ENCODE measurements at regions not wholly inside any gene's neighbourhood (a gene's known extent, or its start where the extent isn't known, plus 50 kb on each side); places are given as distances from the start of the nearest gene placed in this dataset.

GRCh38 chr20:39259808-39260207, 297.7 kb downstream of the DHX35 start (continued):
- TF ChIP-seq ZNF138 (CRISPR knock-in tag; conservative IDR thresholded peaks at IDR 0.05) (no peak), EMX1 (CRISPR knock-in tag; IDR thresholded peaks at IDR 0.05) (no peak), ZNF512 (CRISPR knock-in tag; IDR thresholded peaks at IDR 0.05; ENCODE audit: borderline replicate concordance) (no peak)

GRCh38 chr20:39259010-39259803, 297.1 kb downstream of the DHX35 start:
- no peak for DNase-seq (ENCODE audit: low spot score)
- Mint-ChIP-seq H3K36me3 (no peaks in the 10 kb centered on the region), H3K27ac (no peak overlapping the region), H3K4me3 (no peak overlapping the region), H3K27me3 (ENCODE audit: low read depth) (no peaks in the 10 kb centered on the region; the same call in 1 of the 2 replicates), H3K9me3 (no peaks in the 10 kb centered on the region), H3K4me1 (no peaks in the 10 kb centered on the region)
- TF ChIP-seq EMX1 (CRISPR knock-in tag; IDR thresholded peaks at IDR 0.05): no peak
- no peak for TF ChIP-seq FOXP4 (CRISPR knock-in tag; IDR thresholded peaks at IDR 0.05)
- TF ChIP-seq ZSCAN18 (CRISPR knock-in tag; IDR thresholded peaks at IDR 0.05): no peak
- no peak for TF ChIP-seq NR2C2 (CRISPR knock-in tag; IDR thresholded peaks at IDR 0.05)
- TF ChIP-seq ELF4 (CRISPR knock-in tag; IDR thresholded peaks at IDR 0.05; ENCODE audit: low read depth): no peak
- TF ChIP-seq ZNF263 (CRISPR knock-in tag; IDR thresholded peaks at IDR 0.05; ENCODE audit: low read depth): no peak
- no peak for TF ChIP-seq TP53 (CRISPR knock-in tag; IDR thresholded peaks at IDR 0.05)
- no peak for TF ChIP-seq ATF1 (CRISPR knock-in tag; IDR thresholded peaks at IDR 0.05)
- TF ChIP-seq ZNF396 (CRISPR knock-in tag; IDR thresholded peaks at IDR 0.05; ENCODE audit: borderline replicate concordance): no peak
- TF ChIP-seq RORB (CRISPR knock-in tag; IDR thresholded peaks at IDR 0.05): no peak
- no peak for TF ChIP-seq MYBL2 (CRISPR knock-in tag; IDR thresholded peaks at IDR 0.05)
- no peak for TF ChIP-seq SMAD3 (CRISPR knock-in tag; IDR thresholded peaks at IDR 0.05; ENCODE audit: borderline replicate concordance)
- no peak for ATAC-seq
- POLR2A ChIA-PET: interaction anchor here (0.5 kb wide), 1 partner anchor 631 kb away, joined by 3 read pairs; no protein-coding TSS in a partner anchor
- CTCF ChIA-PET: interaction anchor here (1.5 kb wide), 1 partner anchor 9 kb away, joined by 4 read pairs; no protein-coding TSS in a partner anchor

- no peak for ATAC-seq
- Mint-ChIP-seq H3K27me3 (ENCODE audit: low read depth) (no peaks in the 10 kb centered on the region; the same call in 1 of the 2 replicates), H3K4me3 (no peak overlapping the region), H3K4me1 (no peaks in the 10 kb centered on the region), H3K36me3 (no peaks in the 10 kb centered on the region), H3K9me3 (no peaks in the 10 kb centered on the region), H3K27ac (no peak overlapping the region)
- CTCF ChIA-PET: interaction anchor here (2.1 kb wide), 1 partner anchor 11 kb away, joined by 14 read pairs; no protein-coding TSS in a partner anchor
- POLR2A ChIA-PET: no interaction called here
- no peak for DNase-seq (ENCODE audit: low spot score)
- TF ChIP-seq IRF1 (CRISPR knock-in tag; IDR thresholded peaks at IDR 0.05) (no peak), MAX (CRISPR knock-in tag; IDR thresholded peaks at IDR 0.05) (no peak), PRRX2 (CRISPR knock-in tag; IDR thresholded peaks at IDR 0.05) (no peak), FOXJ3 (CRISPR knock-in tag; IDR thresholded peaks at IDR 0.05; ENCODE audit: borderline replicate concordance) (no peak), HMGXB4 (CRISPR knock-in tag; IDR thresholded peaks at IDR 0.05) (no peak), USF2 (CRISPR knock-in tag; IDR thresholded peaks at IDR 0.05) (no peak), NR1H2 (CRISPR knock-in tag; IDR thresholded peaks at IDR 0.05) (no peak), ZNF416 (CRISPR knock-in tag; IDR thresholded peaks at IDR 0.05) (no peak), ZMAT4 (CRISPR knock-in tag; IDR thresholded peaks at IDR 0.05) (no peak), ZNF396 (CRISPR knock-in tag; IDR thresholded peaks at IDR 0.05; ENCODE audit: borderline replicate concordance) (no peak), ZNF138 (CRISPR knock-in tag; conservative IDR thresholded peaks at IDR 0.05) (no peak), NFYB (CRISPR knock-in tag; conservative IDR thresholded peaks at IDR 0.05; ENCODE audit: low read depth) (no peak), ZNF232 (CRISPR knock-in tag; IDR thresholded peaks at IDR 0.05) (no peak)
Observed at GRCh38 chr20:39258253-39258652, 296.1 kb downstream of the DHX35 start.

All from WTC11 (cell line).